NCI-H2029 (cell line): ENCODE measurements at regions not wholly inside any gene's neighbourhood (a gene's known extent, or its start where the extent isn't known, plus 50 kb on each side); places are given as distances from the start of the nearest gene placed in this dataset.

Source experiments
- DNase-seq: peaks from one replicate; lab custom pipeline; 2025; lab: John Stamatoyannopoulos, UW

DNA sequence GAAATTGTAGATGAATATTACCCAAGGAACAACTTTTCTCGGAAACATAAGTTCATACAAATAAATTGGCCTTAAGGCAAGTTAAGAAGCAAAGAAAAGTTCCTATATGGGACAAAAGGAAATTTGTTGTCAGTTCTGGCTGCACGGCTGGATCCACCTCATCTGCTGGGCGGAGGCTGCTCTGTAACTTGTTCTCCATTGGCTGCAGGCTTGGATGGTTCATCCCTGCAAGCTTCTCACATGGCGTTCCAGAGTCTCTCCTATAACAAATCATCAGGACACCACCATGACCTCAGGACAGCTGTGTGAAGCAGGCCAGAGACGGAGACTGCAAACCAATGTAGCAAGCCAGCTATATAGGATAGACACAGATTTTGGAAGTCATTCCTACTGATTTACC is 81.4 kb upstream of the DAB2 start:
- no peak for DNase-seq

DNA sequence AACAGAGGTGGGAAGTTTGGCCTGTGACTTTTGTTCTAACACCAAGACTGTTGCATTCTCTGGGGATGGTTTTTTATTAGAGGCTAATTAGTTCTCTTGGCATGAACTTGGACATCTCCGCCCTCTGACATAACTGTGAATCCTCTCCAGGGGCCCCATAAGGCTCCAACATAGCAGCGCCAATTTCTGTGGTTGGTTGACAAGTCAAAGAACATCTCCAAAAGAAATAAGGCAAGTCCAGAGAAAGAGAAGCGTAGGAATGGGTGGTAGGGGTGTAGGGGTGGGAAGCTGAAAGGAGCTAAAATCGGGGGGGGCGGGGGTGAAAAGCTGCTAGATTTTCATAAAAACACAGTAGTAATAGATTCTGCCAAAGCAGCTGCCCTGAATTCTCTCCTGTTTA is 81.0 kb upstream of the DAB2 start:
- no peak for DNase-seq

DNA sequence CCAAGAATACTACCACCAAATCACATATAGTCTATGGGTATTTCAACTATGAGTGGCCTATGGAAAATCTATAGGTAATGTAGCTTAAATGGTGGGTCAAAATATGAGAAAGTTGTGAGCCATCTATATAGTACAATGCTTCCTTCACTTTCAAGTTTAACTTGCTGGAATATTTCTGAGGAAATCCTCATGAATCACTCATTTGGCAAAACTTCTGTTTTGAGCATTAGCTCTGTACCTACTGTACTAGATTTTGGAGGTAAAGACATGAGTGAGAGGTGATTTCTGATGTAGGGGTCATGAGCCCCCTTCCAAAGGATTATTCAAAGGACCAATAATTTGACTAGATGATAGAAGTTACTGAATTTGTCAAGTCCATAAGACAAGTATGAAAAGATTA is 80.6 kb upstream of the DAB2 start:
- no peak for DNase-seq

DNA sequence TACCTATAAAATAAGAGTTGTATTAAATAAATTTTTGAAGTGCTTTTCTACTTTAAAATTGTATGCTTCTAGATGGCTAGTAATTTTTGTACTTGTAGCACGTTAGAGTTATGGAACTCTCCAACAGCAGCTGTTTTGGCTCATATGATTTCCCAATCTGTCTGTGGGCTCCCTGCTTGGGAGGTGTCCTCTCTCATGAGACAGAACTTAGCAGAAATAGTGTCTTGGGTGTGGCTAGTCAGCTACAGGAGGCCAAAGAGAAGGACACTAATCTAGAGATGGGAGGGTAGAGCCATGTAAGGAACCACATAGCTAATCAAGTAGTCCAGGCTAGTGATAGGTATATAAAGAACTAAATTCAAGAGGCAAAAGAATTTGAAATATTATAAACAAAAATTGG is 78.4 kb upstream of the DAB2 start:
- no peak for DNase-seq

DNA sequence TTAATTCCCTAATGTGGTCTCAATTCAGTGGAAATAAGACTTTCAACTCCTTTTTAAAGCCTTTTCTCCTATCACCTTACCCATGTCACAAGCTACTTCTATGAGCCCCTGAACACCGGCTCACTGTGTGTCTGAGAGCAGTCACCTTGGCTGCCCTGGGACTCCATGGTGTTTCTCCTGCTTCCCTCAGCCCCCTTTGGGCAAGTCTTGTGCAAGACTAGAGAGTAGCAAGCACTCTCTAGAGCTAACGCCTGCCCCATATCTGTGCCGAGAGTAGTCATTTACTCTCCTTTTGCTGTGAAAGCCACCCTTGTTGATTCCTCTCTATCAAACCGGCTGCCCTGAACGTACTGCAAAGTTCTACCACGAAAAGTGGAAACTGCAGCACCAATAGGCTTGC is 77.9 kb upstream of the DAB2 start:
- no peak for DNase-seq

DNA sequence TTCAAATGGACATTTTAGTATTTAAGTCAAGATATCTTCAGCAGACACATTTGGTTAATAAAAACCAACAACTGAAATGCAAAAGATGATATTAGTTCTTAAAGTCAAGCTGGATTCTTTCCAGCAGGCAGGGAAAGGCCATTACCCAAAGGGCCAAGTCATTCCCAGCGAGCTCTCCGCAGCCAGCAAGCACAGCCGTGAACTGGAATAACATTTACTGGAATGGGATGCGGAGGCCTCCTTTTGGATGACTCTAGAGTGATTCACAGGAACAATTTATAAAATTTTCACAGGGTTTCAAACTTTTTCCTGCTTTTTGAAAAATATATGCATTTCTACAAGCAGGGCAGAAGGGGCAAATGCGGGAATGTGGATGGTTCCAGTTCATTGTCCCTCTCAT is 76.6 kb upstream of the DAB2 start:
- no peak for DNase-seq

DNA sequence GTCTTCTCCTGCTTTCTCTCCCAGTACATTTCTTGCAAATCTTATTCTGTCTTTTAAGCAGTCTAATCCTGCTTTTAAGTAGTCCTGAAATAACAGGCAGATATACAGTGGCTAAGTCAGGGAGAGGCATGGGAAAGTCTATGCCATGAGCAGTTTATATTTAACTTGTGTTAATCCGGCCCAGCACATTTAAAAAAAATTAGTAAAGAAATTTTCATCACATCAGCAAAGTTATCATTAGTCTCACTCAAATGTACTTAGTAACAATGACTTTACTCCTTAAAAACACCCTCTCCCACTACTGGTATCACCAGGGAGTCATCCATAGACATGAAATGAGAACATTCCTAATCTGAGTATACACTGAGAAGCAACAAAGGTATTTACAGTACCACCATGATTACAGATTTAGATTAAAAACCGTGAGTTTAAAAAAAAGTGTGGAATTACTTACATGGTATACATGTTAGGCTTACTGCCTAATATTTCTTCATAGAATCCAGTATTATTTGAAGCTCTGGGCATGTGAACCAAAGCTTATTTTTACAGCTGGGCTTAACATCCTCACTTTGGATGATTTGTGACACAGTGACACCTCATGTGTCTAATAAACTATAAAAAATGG is 75.9 kb upstream of the DAB2 start:
- DNase-seq, result no peak

DNA sequence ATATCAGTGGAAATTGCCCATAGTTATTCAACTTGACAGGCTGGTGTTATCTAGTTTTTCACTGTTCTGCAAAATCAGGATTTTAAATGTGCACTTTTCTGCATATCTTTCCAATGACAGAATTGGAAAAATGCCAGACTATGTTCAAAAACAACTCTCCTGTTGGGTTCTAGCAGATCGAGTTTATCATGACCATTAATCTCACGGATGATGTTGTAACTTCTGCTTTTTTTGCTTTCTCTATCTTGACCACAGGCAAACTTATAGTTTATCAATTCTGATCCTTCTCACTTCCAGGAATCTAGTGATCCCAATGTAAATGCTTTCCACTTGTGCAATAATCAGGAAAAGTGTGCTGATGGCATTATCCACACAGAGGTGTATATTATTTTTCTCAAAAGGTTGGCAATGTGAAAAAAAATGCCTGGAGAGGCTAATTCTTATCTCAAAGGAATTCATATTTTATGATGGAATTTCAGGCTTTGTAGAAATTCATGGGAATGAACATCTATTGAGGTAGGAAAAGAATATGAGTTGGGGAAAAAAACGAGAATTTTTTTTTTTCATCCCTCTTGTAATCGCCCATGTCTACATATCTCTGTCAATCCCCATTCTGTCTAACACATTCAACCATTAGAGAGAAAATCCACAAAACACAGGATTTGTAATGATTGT is 73.6 kb upstream of the DAB2 start:
- DNase-seq, result no peak

DNA sequence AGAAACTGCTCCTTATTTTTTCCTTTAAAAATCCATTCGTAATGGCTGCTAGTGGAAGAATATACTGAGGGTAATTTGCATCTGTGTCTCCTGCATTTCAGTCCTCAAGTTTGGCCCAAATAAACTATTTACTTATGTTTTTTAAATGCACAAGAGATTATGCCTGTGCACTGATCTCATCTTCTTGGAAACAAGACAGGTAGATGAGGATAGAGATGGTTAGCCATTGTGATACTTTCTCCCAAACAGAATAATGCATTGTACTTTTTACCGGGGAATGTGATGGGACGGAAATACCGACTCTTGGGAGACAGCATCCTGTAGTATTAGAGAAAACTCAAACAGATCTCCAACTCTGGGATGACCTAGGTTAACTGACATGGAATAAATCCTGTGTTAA is 72.5 kb upstream of the DAB2 start:
- DNase-seq, result no peak

DNA sequence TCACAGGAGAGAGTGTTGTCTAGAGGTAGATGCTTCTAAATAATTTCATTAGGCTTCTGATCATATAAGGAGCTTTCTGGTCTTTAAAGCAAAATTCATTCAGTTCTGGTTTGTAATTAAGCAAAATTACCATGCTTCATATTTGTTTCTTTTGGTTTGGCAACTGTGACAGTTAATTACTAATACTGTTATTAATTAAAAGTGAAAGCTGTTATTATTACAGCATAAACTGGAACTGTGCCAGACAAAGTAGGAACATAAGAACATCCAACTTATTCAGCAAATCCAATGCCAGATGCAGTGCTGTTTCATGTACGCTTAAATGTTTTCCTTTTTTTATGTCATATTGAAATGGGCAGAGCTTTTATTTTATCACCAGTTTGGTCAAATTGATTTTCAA is 70.4 kb upstream of the DAB2 start:
- no peak for DNase-seq

DNA sequence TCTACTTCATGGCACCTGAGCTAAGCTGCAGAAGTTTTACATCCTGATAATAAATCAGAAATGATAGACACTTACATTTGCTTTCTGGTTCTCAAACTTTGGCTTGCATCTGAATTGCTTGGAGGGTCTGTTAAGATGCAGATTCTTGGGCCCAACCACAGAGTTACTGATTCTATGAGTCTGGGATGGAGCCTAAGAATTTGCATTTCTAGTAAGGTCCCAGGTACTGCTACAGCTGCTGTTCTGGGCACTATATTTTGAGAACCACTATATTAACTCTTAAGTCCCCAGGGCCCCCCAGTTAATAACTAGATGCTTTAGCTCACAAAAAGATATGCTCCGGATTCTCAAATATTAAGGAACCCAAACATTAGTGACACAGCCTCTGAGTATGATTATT is 69.8 kb upstream of the DAB2 start:
- DNase-seq, result no peak

DNA sequence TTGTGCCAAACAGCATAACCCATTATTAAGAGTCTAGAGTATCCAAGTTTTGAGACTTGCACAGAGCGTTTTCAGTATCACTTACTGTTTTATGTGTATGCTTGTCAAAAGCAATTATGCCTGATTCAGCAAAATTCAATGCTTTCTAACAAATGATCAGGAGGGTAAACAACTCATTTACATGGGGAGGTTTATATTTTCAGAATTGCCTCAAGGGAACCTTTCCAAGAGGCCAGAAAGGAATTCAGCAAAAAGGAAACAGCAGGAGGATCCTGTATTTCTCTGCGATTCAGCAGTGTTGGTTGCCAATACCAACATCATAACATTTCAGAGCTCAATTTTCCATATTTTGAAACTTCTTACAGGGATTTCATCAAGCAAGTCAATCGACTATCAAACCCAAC is 69.3 kb upstream of the DAB2 start:
- DNase-seq, result no peak

DNA sequence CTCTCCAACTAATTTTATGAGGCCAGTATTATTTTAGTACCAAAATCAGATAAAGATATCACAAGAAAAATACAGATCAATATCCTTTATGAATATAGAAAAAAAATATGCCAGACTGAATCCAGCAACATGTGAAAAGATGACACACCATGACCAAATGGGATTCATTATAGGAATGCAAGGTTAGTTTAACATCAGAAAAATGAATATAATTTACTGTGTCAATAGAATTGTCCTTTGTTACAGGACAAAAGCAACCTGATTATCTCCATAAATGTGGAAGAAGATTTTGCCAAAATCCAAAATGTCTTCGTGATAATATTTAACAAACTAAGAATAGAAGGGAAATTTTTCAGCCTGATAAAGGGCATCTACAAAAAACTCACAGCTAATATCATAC is 66.4 kb upstream of the DAB2 start:
- DNase-seq, result no peak

DNA sequence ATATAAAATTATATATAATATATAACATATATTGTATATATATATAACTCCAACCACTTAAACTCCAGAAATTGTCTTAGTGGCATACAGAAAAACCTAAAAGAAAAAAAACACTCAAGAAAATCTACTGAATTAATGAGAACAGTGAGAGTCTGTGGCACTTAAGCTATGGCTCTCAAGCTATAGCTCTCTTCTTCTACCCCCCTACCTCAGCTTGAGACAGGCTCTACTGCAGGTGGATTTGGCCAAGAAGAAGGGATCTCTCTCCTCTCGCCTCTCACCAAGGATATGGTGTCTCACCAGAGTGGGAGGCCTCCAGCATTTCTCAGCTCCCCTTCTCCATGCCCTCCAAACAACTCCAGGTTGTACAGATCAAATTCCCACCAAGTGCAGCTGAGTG is 64.5 kb upstream of the DAB2 start:
- no peak for DNase-seq

DNA sequence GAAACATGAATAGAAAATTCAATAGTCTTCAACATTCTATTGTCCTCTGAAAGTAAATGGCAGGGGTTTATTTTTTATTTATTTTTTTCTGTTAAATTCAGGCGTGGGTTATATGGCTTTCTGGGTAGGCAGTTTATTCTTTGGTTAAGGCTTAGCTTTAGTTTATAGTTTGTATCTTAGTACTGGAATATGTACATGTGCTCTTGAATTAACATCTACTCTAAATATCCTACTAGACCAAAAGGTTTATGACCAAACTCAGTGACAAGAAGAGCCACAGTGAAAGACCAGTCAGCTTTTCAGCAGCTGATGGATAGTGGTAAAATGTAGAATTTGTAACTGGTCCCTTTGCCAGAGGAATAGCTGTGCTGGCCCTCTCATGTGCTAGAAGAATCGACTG is 62.0 kb upstream of the DAB2 start:
- DNase-seq, result no peak

DNA sequence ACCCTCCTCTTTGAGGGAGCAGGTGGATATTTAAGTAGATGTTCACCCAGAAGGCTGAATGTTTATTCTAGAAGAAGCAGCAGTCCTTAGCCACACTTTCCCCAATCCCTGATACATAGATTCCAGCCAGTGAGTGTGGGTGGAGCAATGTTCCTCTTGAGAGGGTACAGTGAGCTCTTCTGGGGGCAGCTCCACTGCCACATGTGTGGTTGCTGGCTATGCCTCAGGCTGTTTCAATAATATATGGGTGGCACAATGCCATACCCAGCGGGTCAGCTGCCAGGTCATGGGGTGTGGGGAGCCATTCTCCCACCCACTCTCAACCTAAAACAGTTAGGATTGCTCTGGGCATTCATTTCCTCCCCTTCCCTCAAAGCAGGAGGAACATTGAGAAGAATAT is 61.6 kb upstream of the DAB2 start:
- no peak for DNase-seq

DNA sequence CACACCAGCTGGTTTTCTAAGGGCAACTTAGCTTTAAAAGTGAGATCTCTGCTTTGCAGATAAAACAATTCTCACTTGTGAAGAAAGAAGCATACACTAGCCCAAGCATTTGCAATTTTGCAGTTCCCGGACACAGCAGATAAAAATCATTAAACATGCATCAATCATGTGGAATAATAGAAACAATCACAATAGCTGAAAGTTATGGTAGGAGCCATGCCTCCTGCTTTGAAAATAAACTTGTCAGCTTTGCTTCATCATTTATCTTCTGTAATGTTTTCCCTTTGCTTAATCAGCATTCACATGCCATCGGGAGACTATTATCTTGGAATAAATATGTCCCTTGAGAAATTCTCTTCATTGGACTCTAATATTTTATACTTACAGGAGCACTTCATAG is 60.3 kb upstream of the DAB2 start:
- DNase-seq, result no peak

DNA sequence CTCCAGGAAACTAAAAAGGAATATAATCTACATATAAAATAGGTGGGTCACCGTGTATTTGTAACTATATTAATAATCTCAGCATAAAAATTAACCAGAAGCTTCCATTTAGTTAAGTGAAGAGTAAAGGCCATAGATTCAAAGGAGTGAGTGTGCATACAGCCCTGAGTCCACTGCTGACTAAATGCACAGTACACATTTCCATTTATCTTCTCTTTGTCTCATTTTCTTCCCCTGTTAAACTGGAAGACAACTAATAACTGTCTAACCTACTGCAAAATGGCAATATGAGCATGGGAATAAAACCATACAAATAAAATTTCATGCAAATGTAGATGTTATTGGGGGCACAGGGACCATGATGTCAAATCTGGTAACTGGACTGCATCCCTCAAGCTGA is 59.9 kb upstream of the DAB2 start:
- no peak for DNase-seq

DNA sequence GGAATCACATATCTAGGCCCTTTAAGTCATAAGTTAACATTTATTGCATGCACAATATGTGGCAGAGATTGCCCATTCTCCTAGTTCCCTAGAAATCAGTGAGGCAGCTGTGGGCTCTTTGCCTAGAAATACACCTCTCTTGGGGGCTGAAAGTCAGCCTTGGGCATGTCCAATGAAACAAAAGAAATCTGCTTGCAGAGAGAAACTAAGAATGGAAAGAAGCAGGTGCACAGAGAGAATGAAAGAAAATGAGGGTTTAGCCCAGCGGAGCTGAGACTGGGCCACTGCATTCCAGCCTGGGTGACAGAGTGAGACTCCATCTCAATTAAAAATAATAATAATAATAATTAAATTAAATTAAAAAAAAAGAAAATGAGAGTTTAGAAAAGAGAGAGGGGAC is 57.3 kb upstream of the DAB2 start:
- no peak for DNase-seq

DNA sequence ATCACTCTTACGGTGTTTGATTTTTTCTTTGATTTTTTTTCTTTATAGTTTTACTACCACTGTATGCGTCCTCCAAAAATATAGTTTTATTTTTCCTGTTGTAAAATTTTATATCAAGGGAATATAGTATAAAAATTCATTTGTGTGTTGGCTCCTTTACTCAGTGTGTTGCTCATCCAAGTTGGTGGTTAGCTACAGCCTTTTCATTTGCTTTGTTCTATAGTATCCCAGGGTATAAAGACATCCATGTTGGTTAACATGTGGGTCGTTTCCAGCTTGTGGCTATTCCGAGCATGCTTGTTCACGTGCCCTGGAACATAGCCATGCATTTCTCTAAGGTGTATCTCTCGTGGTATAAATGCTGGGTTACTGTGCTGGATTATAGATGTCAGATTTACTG is 54.8 kb upstream of the DAB2 start:
- no peak for DNase-seq

DNA sequence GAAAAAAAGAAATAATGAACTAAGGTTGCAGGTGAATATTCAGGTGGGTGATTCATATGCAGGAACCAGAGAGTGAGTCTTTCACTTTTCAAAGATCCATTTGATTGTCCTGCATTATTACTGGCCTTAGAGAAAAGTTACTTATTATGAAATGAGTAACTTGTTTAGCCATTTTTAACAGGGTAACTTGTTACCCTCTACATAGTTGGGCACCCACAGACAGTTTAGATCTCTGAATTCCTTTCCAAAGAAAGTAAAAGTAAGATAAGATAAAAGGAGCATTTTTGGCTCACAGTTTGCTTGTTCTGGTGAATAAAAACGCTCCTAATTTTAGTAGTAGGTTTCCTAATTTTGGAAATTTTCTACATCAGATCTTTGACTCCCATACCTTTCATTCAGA is 54.1 kb upstream of the DAB2 start:
- no peak for DNase-seq

DNA sequence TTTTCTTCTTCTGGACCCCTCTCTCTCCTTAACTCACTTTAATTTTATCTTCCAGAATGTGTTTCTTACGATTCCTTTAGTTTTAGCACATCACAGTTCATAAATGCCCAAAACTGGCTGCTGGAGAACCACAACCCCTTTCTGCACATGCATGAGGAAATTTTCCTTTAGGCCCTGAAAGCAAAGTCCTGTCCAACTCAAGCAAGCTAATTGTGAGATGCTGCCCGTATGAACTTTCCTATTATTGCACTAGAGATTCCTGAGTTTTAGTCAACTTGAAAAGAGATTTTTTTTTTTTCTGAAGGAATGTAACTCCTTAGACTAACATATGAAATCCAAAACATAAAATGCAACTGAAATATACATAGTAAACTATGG is 52.1 kb upstream of the DAB2 start:
- no peak for DNase-seq

DNA sequence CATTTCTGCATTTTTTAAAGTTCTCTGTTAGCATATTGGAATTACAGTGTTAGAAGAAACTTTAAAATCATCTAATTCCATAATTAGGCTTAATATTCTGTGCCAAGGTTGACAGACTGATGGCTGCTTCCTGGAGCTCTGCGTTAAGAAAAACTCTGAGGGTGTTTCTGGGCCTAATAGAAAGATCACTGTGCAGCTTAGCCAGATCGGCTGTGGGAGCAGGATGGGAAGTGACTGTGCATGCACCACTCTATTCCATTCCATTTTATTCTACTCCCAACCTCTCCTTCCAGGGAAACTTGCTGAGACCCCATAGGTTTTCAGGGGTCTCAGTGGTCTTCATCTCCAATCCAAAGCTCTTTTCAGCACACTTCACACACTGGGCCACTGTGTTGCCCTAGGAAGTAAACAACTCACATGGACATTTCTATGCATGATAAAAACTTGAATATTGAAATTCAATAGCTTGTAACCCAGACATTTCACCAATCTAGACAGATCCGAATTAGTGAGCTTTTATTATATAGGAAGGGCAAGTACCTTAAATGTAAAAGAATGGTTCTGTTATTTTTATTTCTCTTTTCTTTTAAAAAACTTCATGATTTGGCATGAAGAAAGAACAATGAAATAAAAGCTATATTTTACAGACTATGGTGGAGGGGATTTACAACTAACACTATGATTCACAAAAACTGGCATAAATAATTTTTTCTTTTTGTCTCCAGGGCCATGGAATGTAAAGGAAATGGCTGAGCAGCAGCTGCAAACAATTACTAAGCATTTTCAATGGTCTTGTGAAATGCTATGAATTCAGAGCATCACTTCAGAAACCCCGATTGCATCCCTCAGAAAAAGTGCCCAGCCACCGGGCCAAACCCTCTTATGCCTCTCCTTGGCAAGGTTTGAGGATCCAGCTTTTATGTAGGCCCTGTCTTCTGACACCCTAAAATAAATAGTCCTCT is 51.4 kb upstream of the DAB2 start:
- DNase-seq, result no peak
